ENCODE measurements at regions not wholly inside any gene's neighbourhood (a gene's known extent, or its start where the extent isn't known, plus 50 kb on each side); places are given as distances from the start of the nearest gene placed in this dataset.

GRCh38 chr18:71936744-71937143 lies 607.4 kb downstream of the CBLN2 start:
- Histone ChIP-seq H3K9ac (ENCODE audit: low read length) (no peak overlapping the region), H2AFZ (ENCODE audit: insufficient read depth, low read length, poor library complexity) (no peak overlapping the region), H2BK12ac (ENCODE audit: low read length) (no peak overlapping the region), H3K23ac (ENCODE audit: low read length) (no peak overlapping the region), H2BK5ac (ENCODE audit: low read depth, low read length, poor library complexity) (no peak overlapping the region), H3K79me2 (ENCODE audit: control insufficient read depth, insufficient read depth, low read length, poor library complexity) (no peaks in the 10 kb centered on the region), H3K9me3 (ENCODE audit: insufficient read depth, low read depth, low read length) (no peaks in the 10 kb centered on the region), H3K36me3 (ENCODE audit: control insufficient read depth in 1 of 2, insufficient read depth in 2 of 2, low read length in 2 of 2) (no peaks in the 10 kb centered on the region), H4K12ac (ENCODE audit: low read depth, low read length) (no peak overlapping the region), H3K4me1 (ENCODE audit: control insufficient read depth in 1 of 2, insufficient read depth in 2 of 2, low read length in 2 of 2) (no peaks in the 10 kb centered on the region), H3K27me3 (ENCODE audit: insufficient read depth, low read length) (no peaks in the 10 kb centered on the region), H3K79me1 (ENCODE audit: low read length) (no peaks in the 10 kb centered on the region), H3K14ac (ENCODE audit: low read length) (no peak overlapping the region), H3K27ac (ENCODE audit: low read depth, low read length) (no peak overlapping the region), H3K4me2 (ENCODE audit: low read length) (no peak overlapping the region), H3K4me3 (ENCODE audit: low read depth, low read length) (no peak overlapping the region), H2BK120ac (ENCODE audit: insufficient read depth, low read length, poor library complexity) (no peak overlapping the region), H3K18ac (ENCODE audit: low read length) (no peak overlapping the region), H4K91ac (ENCODE audit: low read depth, low read length) (no peak overlapping the region), H2AK5ac (ENCODE audit: low read length) (no peak overlapping the region), H4K8ac (ENCODE audit: low read depth, low read length) (no peak overlapping the region), H3K4ac (ENCODE audit: low read depth, low read length) (no peak overlapping the region)
- no peak for DNase-seq
- no CpG with 5 or more reads among the region's 2 CpGs for WGBS (ENCODE audit: extremely low coverage, insufficient coverage, insufficient read length)

- no CpG with 5 or more reads among the region's 3 CpGs for WGBS (ENCODE audit: extremely low coverage, insufficient coverage, insufficient read length)
- Histone ChIP-seq H2BK5ac (ENCODE audit: low read depth, low read length, poor library complexity) (no peak overlapping the region), H3K4ac (ENCODE audit: low read depth, low read length) (no peak overlapping the region), H3K9ac (ENCODE audit: low read length) (no peak overlapping the region), H4K91ac (ENCODE audit: low read depth, low read length) (no peak overlapping the region), H3K9me3 (ENCODE audit: insufficient read depth, low read depth, low read length) (peaks cover 2% of the 10 kb centered on the region), H3K36me3 (ENCODE audit: control insufficient read depth in 1 of 2, insufficient read depth in 2 of 2, low read length in 2 of 2) (no peaks in the 10 kb centered on the region), H3K14ac (ENCODE audit: low read length) (no peak overlapping the region), H3K4me1 (ENCODE audit: control insufficient read depth in 1 of 2, insufficient read depth in 2 of 2, low read length in 2 of 2) (no peaks in the 10 kb centered on the region), H3K79me1 (ENCODE audit: low read length) (no peaks in the 10 kb centered on the region), H3K18ac (ENCODE audit: low read length) (no peak overlapping the region), H2BK120ac (ENCODE audit: insufficient read depth, low read length, poor library complexity) (no peak overlapping the region), H3K27me3 (ENCODE audit: insufficient read depth, low read length) (no peaks in the 10 kb centered on the region), H3K27ac (ENCODE audit: low read depth, low read length) (no peak overlapping the region), H2BK12ac (ENCODE audit: low read length) (no peak overlapping the region), H4K12ac (ENCODE audit: low read depth, low read length) (no peak overlapping the region), H2AFZ (ENCODE audit: insufficient read depth, low read length, poor library complexity) (no peak overlapping the region), H3K79me2 (ENCODE audit: control insufficient read depth, insufficient read depth, low read length, poor library complexity) (no peaks in the 10 kb centered on the region), H2AK5ac (ENCODE audit: low read length) (no peak overlapping the region), H3K23ac (ENCODE audit: low read length) (no peak overlapping the region), H3K4me2 (ENCODE audit: low read length) (no peak overlapping the region), H4K8ac (ENCODE audit: low read depth, low read length) (no peak overlapping the region), H3K4me3 (ENCODE audit: low read depth, low read length) (no peak overlapping the region)
- no peak for DNase-seq
Observed at GRCh38 chr18:71919211-71919610, 624.9 kb downstream of the CBLN2 start.

DNA sequence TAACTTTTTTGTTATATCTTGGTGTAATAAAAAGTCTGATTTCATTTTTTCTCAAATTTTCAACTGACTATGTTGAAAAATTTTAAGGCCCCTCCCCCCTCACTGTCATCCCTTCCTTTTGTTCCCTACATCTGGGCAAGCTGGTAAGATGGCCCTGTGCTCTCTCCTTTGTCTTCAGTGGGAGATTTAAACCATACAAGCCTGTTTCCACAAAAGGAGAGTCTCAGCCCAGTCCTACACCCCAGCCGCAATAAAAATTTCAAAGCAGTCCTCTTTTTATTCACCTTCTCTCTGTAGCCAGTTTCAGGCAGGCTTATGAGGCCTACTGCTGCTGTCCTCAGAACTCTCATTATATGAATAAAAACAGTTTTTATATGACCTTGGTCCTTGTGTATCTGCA lies 630.5 kb downstream of the CBLN2 start:
- Histone ChIP-seq H3K9ac (ENCODE audit: low read length) (no peak overlapping the region), H3K79me1 (ENCODE audit: low read length) (no peaks in the 10 kb centered on the region)
- no CpG with 5 or more reads among the region's 1 CpG for WGBS (ENCODE audit: extremely low coverage, insufficient coverage, insufficient read length)

GRCh38 chr18:71902482-71902881 lies 641.7 kb downstream of the CBLN2 start:
- Histone ChIP-seq H3K79me1 (ENCODE audit: low read length) (no peaks in the 10 kb centered on the region), H3K4me2 (ENCODE audit: low read length) (no peak overlapping the region), H3K18ac (ENCODE audit: low read length) (no peak overlapping the region), H3K9me3 (ENCODE audit: insufficient read depth, low read depth, low read length) (no peaks in the 10 kb centered on the region), H3K79me2 (ENCODE audit: control insufficient read depth, insufficient read depth, low read length, poor library complexity) (no peaks in the 10 kb centered on the region), H3K14ac (ENCODE audit: low read length) (no peak overlapping the region), H3K23ac (ENCODE audit: low read length) (no peak overlapping the region), H3K36me3 (ENCODE audit: control insufficient read depth in 1 of 2, insufficient read depth in 2 of 2, low read length in 2 of 2) (no peaks in the 10 kb centered on the region), H2BK12ac (ENCODE audit: low read length) (no peak overlapping the region), H3K27me3 (ENCODE audit: insufficient read depth, low read length) (no peaks in the 10 kb centered on the region), H3K27ac (ENCODE audit: low read depth, low read length) (no peak overlapping the region), H3K4me3 (ENCODE audit: low read depth, low read length) (no peak overlapping the region), H2BK120ac (ENCODE audit: insufficient read depth, low read length, poor library complexity) (no peak overlapping the region), H3K4me1 (ENCODE audit: control insufficient read depth in 1 of 2, insufficient read depth in 2 of 2, low read length in 2 of 2) (no peaks in the 10 kb centered on the region), H3K4ac (ENCODE audit: low read depth, low read length) (no peak overlapping the region), H3K9ac (ENCODE audit: low read length) (no peak overlapping the region), H2AK5ac (ENCODE audit: low read length) (no peak overlapping the region), H4K8ac (ENCODE audit: low read depth, low read length) (no peak overlapping the region), H2AFZ (ENCODE audit: insufficient read depth, low read length, poor library complexity) (no peak overlapping the region), H4K12ac (ENCODE audit: low read depth, low read length) (no peak overlapping the region), H4K91ac (ENCODE audit: low read depth, low read length) (no peak overlapping the region), H2BK5ac (ENCODE audit: low read depth, low read length, poor library complexity) (no peak overlapping the region)
- WGBS (ENCODE audit: extremely low coverage, insufficient coverage, insufficient read length), result no CpG with 5 or more reads among the region's 1 CpG
- no peak for DNase-seq

More for the DNA sequence above, 630.5 kb downstream of the CBLN2 start:
- no peak overlapping the region for H2BK120ac ChIP-seq (ENCODE audit: insufficient read depth, low read length, poor library complexity)
- H3K27ac ChIP-seq (ENCODE audit: low read depth, low read length), result no peak overlapping the region
- no peak overlapping the region for H3K4me2 ChIP-seq (ENCODE audit: low read length)
- H3K23ac ChIP-seq (ENCODE audit: low read length), result no peak overlapping the region
- H2AFZ ChIP-seq (ENCODE audit: insufficient read depth, low read length, poor library complexity), result no peak overlapping the region
- no peak overlapping the region for H4K8ac ChIP-seq (ENCODE audit: low read depth, low read length)
- H2AK5ac ChIP-seq (ENCODE audit: low read length), result no peak overlapping the region
- no peak overlapping the region for H4K12ac ChIP-seq (ENCODE audit: low read depth, low read length)
- no peak overlapping the region for H2BK12ac ChIP-seq (ENCODE audit: low read length)
- no peaks in the 10 kb centered on the region for H3K36me3 ChIP-seq (ENCODE audit: control insufficient read depth in 1 of 2, insufficient read depth in 2 of 2, low read length in 2 of 2)
- no peak overlapping the region for H3K4me3 ChIP-seq (ENCODE audit: low read depth, low read length)
- H3K79me2 ChIP-seq (ENCODE audit: control insufficient read depth, insufficient read depth, low read length, poor library complexity), result no peaks in the 10 kb centered on the region
- H2BK5ac ChIP-seq (ENCODE audit: low read depth, low read length, poor library complexity), result no peak overlapping the region
- H3K27me3 ChIP-seq (ENCODE audit: insufficient read depth, low read length), result no peaks in the 10 kb centered on the region
- no peak for DNase-seq
- no peak overlapping the region for H4K91ac ChIP-seq (ENCODE audit: low read depth, low read length)
- no peaks in the 10 kb centered on the region for H3K4me1 ChIP-seq (ENCODE audit: control insufficient read depth in 1 of 2, insufficient read depth in 2 of 2, low read length in 2 of 2)
- no peak overlapping the region for H3K4ac ChIP-seq (ENCODE audit: low read depth, low read length)
- no peak overlapping the region for H3K14ac ChIP-seq (ENCODE audit: low read length)
- H3K18ac ChIP-seq (ENCODE audit: low read length), result no peak overlapping the region
- H3K9me3 ChIP-seq (ENCODE audit: insufficient read depth, low read depth, low read length), result no peaks in the 10 kb centered on the region
